ENCODE measurements at regions not wholly inside any gene's neighbourhood (a gene's known extent, or its start where the extent isn't known, plus 50 kb on each side); places are given as distances from the start of the nearest gene placed in this dataset.

GRCh38 chr5:107805166-107805565, 134.4 kb upstream of the EFNA5 start:
- intact Hi-C loops (cut with DNase I; ENCODE audit: low total_unique reads): no loop called here
- in situ Hi-C loops (cut with MboI; ENCODE audit: low sequenced_read_pairs in 4 of 4): no loop called here

GRCh38 chr5:107803728-107804127, 133.0 kb upstream of the EFNA5 start:
- ATAC-seq: no peak
- no peak for TF ChIP-seq POLR2A (IDR thresholded peaks at IDR 0.05)
- TF ChIP-seq, protein P1, sequence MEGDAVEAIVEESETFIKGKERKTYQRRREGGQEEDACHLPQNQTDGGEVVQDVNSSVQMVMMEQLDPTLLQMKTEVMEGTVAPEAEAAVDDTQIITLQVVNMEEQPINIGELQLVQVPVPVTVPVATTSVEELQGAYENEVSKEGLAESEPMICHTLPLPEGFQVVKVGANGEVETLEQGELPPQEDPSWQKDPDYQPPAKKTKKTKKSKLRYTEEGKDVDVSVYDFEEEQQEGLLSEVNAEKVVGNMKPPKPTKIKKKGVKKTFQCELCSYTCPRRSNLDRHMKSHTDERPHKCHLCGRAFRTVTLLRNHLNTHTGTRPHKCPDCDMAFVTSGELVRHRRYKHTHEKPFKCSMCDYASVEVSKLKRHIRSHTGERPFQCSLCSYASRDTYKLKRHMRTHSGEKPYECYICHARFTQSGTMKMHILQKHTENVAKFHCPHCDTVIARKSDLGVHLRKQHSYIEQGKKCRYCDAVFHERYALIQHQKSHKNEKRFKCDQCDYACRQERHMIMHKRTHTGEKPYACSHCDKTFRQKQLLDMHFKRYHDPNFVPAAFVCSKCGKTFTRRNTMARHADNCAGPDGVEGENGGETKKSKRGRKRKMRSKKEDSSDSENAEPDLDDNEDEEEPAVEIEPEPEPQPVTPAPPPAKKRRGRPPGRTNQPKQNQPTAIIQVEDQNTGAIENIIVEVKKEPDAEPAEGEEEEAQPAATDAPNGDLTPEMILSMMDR (IDR thresholded peaks at IDR 0.05 in 4 of 5, conservative IDR thresholded peaks at IDR 0.05 in 1 of 5): no peak

More at GRCh38 chr5:107805166-107805565, 134.4 kb upstream of the EFNA5 start:
- Histone ChIP-seq H3K27ac (no peak overlapping the region), H3K4me1 (no peaks in the 10 kb centered on the region), H3K36me3 (no peaks in the 10 kb centered on the region), H3K9me3 (no peaks in the 10 kb centered on the region), H3K4me3 (no peak overlapping the region), H3K27me3 (no peaks in the 10 kb centered on the region)
- DNase-seq: no peak
- no peak for TF ChIP-seq POLR2A (IDR thresholded peaks at IDR 0.05)
- TF ChIP-seq, protein P1 (IDR thresholded peaks at IDR 0.05 in 4 of 5, conservative IDR thresholded peaks at IDR 0.05 in 1 of 5): no peak
- no peak for ATAC-seq

DNA sequence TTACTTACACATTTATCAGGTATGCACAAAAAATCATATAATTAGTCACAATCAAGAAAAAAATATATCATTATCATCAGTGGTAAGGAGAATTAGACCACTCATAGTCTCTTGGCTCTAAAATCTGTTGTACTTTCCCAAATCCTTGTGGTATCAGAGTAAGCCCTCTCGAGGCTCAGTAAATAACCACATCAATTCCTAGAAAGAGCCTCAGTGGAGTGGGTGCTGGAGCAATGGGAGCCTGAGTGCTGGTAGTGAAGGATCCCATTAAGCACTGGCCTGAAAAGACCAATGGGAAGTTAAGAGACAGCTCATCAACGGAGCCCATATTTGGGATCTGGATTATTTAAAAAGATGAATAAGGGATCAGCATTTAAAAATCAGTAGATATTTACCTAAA, 130.3 kb upstream of the EFNA5 start:
- H3K9me3 ChIP-seq: no peaks in the 10 kb centered on the region
- H3K27me3 ChIP-seq: no peaks in the 10 kb centered on the region
- H3K4me3 ChIP-seq: no peak overlapping the region
- in situ Hi-C loops (cut with MboI; ENCODE audit: low sequenced_read_pairs in 4 of 4) (no loop called here), intact Hi-C loops (cut with DNase I; ENCODE audit: low total_unique reads) (no loop called here)
- no peaks in the 10 kb centered on the region for H3K4me1 ChIP-seq
- ATAC-seq: no peak
- TF ChIP-seq, protein P1 (IDR thresholded peaks at IDR 0.05 in 4 of 5, conservative IDR thresholded peaks at IDR 0.05 in 1 of 5): no peak
- TF ChIP-seq POLR2A (IDR thresholded peaks at IDR 0.05): no peak
- no peak for DNase-seq
- no peaks in the 10 kb centered on the region for H3K36me3 ChIP-seq
- no peak overlapping the region for H3K27ac ChIP-seq

More at GRCh38 chr5:107803728-107804127, 133.0 kb upstream of the EFNA5 start:
- H3K9me3 ChIP-seq: no peaks in the 10 kb centered on the region
- H3K27ac ChIP-seq: no peak overlapping the region
- no peak for DNase-seq
- H3K27me3 ChIP-seq: no peaks in the 10 kb centered on the region
- H3K4me1 ChIP-seq: no peaks in the 10 kb centered on the region
- in situ Hi-C loops (cut with MboI; ENCODE audit: low sequenced_read_pairs in 4 of 4) (no loop called here), intact Hi-C loops (cut with DNase I; ENCODE audit: low total_unique reads) (no loop called here)
- H3K4me3 ChIP-seq: no peak overlapping the region
- H3K36me3 ChIP-seq: no peaks in the 10 kb centered on the region

- no peak for ATAC-seq
- in situ Hi-C loops (cut with MboI; ENCODE audit: low sequenced_read_pairs in 4 of 4): no loop called here
These were observed 128.6 kb upstream of the EFNA5 start for GRCh38 chr5:107799306-107799705.

More at GRCh38 chr5:107799306-107799705, 128.6 kb upstream of the EFNA5 start:
- Histone ChIP-seq H3K27me3 (no peaks in the 10 kb centered on the region), H3K4me1 (no peaks in the 10 kb centered on the region), H3K27ac (no peak overlapping the region), H3K9me3 (no peaks in the 10 kb centered on the region), H3K4me3 (no peak overlapping the region), H3K36me3 (no peaks in the 10 kb centered on the region)
- no peak for DNase-seq
- TF ChIP-seq, protein P1 (IDR thresholded peaks at IDR 0.05 in 4 of 5, conservative IDR thresholded peaks at IDR 0.05 in 1 of 5): no peak
- TF ChIP-seq POLR2A (IDR thresholded peaks at IDR 0.05): no peak
- intact Hi-C loops (cut with DNase I; ENCODE audit: low total_unique reads): no loop called here
